Esophagus muscularis mucosa (tissue), 3 donors: ENCODE measurements at regions not wholly inside any gene's neighbourhood (a gene's known extent, or its start where the extent isn't known, plus 50 kb on each side); places are given as distances from the start of the nearest gene placed in this dataset.

Experiments used
- EP300 ChIP-seq: sonication (generic); formaldehyde crosslinking; IDR thresholded peaks from one replicate; pipeline ENCODE4 v1.6.1; 2017; ENCODE audit warnings: antibody characterized with exemption
- TF ChIP-seq, protein P1 (sequence below), 3 experiments: fragments of 200-600 bp in 2 of 3; fragments of 450-650 bp in 1 of 3; sonication (generic) in 2 of 3; IDR thresholded peaks; one replicate each; pipeline ENCODE4 v1.5.1; 2017 to 2019; ENCODE audit warnings: antibody characterized with exemption in 3 of 3, mild to moderate bottlenecking in 2 of 3, moderate library complexity in 1 of 3

DNA sequence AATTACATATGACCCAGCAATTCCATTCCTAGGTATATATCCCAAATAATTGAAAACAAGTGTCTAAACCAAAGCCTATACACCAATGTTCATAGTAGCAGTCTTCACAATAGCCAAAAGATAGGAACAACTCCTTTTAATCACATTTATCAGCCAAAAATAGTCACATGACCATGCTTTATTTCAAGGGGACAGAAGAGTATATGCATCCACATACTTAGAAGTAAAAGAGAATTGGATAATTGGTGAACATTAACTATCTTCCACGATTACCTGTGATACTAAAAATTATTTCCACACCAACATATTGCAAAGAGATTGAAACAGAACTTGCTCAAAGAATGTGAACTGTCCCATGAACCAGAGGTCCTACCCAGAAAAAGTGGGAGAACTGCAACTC is 51.8 kb upstream of the FOXE1 start:
- TF ChIP-seq, protein P1, sequence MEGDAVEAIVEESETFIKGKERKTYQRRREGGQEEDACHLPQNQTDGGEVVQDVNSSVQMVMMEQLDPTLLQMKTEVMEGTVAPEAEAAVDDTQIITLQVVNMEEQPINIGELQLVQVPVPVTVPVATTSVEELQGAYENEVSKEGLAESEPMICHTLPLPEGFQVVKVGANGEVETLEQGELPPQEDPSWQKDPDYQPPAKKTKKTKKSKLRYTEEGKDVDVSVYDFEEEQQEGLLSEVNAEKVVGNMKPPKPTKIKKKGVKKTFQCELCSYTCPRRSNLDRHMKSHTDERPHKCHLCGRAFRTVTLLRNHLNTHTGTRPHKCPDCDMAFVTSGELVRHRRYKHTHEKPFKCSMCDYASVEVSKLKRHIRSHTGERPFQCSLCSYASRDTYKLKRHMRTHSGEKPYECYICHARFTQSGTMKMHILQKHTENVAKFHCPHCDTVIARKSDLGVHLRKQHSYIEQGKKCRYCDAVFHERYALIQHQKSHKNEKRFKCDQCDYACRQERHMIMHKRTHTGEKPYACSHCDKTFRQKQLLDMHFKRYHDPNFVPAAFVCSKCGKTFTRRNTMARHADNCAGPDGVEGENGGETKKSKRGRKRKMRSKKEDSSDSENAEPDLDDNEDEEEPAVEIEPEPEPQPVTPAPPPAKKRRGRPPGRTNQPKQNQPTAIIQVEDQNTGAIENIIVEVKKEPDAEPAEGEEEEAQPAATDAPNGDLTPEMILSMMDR (IDR thresholded peaks at IDR 0.05), result no peak
- TF ChIP-seq EP300, result no peak
